Neural progenitor cell (in vitro differentiated cells): ENCODE measurements at regions not wholly inside any gene's neighbourhood (a gene's known extent, or its start where the extent isn't known, plus 50 kb on each side); places are given as distances from the start of the nearest gene placed in this dataset.

Source experiments
- EZH2phosphoT487 ChIP-seq: fragments of 200-600 bp; sonication (generic); IDR thresholded peaks from 2 replicates; pipeline ENCODE4 v1.6.1; 2017; ENCODE audit warnings: antibody characterized with exemption
- TF ChIP-seq, protein P1 (sequence below): fragments of 200-600 bp; sonication (generic); IDR thresholded peaks from 2 replicates; pipeline ENCODE4 v1.5.1; 2017; ENCODE audit warnings: antibody characterized with exemption, mild to moderate bottlenecking

- TF ChIP-seq, protein P1, sequence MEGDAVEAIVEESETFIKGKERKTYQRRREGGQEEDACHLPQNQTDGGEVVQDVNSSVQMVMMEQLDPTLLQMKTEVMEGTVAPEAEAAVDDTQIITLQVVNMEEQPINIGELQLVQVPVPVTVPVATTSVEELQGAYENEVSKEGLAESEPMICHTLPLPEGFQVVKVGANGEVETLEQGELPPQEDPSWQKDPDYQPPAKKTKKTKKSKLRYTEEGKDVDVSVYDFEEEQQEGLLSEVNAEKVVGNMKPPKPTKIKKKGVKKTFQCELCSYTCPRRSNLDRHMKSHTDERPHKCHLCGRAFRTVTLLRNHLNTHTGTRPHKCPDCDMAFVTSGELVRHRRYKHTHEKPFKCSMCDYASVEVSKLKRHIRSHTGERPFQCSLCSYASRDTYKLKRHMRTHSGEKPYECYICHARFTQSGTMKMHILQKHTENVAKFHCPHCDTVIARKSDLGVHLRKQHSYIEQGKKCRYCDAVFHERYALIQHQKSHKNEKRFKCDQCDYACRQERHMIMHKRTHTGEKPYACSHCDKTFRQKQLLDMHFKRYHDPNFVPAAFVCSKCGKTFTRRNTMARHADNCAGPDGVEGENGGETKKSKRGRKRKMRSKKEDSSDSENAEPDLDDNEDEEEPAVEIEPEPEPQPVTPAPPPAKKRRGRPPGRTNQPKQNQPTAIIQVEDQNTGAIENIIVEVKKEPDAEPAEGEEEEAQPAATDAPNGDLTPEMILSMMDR: no peak
- TF ChIP-seq EZH2phosphoT487: no peak
These were observed 393.6 kb downstream of the TDRD3 start for GRCh38 chr13:60790620-60791019.
